ENCODE measurements at regions not wholly inside any gene's neighbourhood (a gene's known extent, or its start where the extent isn't known, plus 50 kb on each side); places are given as distances from the start of the nearest gene placed in this dataset.
"Not testable (repeated sequence)": the region's sequence is repeated elsewhere in the genome, so short reads cannot be mapped to it uniquely, and the experiment has no call there.

DNA sequence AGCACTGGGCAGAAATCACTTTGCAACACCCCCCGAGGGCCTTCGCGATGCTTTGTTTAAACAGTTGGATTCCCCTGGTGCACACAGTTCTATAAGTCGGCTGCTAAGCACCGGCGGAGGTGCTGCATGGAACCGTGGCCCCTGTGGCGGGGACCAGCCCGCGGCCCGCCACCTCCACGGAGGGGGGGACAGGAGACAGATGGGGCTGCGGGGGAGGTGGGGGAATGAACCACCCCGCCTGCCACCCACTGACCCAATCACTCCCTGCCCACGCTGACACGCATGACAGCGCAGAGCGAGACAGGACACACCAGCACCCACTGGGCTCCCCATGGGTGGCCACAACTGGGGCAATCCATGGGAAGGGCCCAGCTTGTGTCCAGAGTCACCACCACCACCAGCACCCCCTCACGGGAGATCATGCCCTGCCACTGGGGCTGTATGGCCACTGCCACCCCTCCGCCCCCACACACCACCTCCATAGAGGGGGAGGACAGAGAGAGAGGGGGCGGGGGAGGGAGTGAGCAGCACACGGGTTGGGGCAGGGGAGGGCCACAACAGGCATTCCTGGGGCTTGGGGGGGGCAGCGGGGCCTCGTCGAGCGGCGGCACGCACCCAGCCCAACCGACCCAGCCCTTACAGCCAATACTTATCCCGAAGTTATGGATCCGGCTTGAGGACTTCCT, 118.3 kb upstream of the ANKRD30BL start:
- H3F3A ChIP-seq (ENCODE audit: insufficient read depth) = no peaks in the 10 kb centered on the region
- H3K9me3 ChIP-seq (ENCODE audit: low read depth) = no peaks in the 10 kb centered on the region
- H4K20me1 ChIP-seq (ENCODE audit: insufficient read depth) = no peaks in the 10 kb centered on the region
- H3K4me3 ChIP-seq = no peak overlapping the region
- no peaks in the 10 kb centered on the region for H3K79me2 ChIP-seq (ENCODE audit: insufficient read depth)
- no peak overlapping the region for H3K27ac ChIP-seq
- H3K9me2 ChIP-seq (ENCODE audit: insufficient read depth) = no peaks in the 10 kb centered on the region
- no peak overlapping the region for H2AFZ ChIP-seq
- in situ Hi-C loops (cut with MboI) = no loop called here
- 73 to 77% methylated on average over 19 to 31 of the region's 31 CpGs for WGBS, 2 experiments (ENCODE audit: low coverage in 1 of 2, low lambda C conversion rate in 2 of 2, missing lambda C conversion rate in 2 of 2)
- no peaks in the 10 kb centered on the region for H3K36me3 ChIP-seq (ENCODE audit: low read depth)
- H3K27me3 ChIP-seq (replicated peaks; ENCODE audit: insufficient read depth) = no peaks in the 10 kb centered on the region
- no peaks in the 10 kb centered on the region for H3K4me1 ChIP-seq (ENCODE audit: insufficient read depth)
- TF ChIP-seq EZH2phosphoT487 (IDR thresholded peaks at IDR 0.05; ENCODE audit: insufficient read depth, low read depth) (no peak), EZH2 (IDR thresholded peaks at IDR 0.05; ENCODE audit: insufficient read depth, poor library complexity, severe bottlenecking) (no peak)
- no peak overlapping the region for H3K9ac ChIP-seq
- no peak overlapping the region for H3K4me2 ChIP-seq (ENCODE audit: unreplicated experiment)
- DNase-seq = no peak

DNA sequence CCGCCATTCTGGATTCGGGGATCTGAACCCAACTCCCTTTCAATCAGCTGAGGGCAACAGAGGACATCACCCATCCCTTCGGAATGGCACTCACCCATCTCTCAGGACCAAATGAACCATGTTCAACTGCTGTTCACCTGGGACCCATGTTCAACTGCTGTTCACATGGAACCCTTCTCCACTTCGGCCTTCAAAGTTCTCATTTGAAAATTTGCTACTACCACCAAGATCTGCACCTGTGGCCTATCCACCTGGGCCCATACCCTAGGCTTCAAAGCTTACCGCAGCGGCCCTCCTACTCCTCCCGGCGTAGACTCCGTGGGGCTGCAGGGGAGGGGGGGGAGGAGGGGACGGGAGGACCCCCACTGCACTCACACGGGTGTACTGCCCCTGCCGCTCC, 119.2 kb upstream of the ANKRD30BL start:
- Histone ChIP-seq H3K9me3 (ENCODE audit: low read depth) (no peaks in the 10 kb centered on the region), H3F3A (ENCODE audit: insufficient read depth) (no peaks in the 10 kb centered on the region), H4K20me1 (ENCODE audit: insufficient read depth) (no peaks in the 10 kb centered on the region), H3K27me3 (replicated peaks; ENCODE audit: insufficient read depth) (no peaks in the 10 kb centered on the region), H3K4me3 (no peak overlapping the region), H3K79me2 (ENCODE audit: insufficient read depth) (no peaks in the 10 kb centered on the region), H3K27ac (no peak overlapping the region), H3K4me2 (ENCODE audit: unreplicated experiment) (no peak overlapping the region), H3K9me2 (ENCODE audit: insufficient read depth) (no peaks in the 10 kb centered on the region), H2AFZ (no peak overlapping the region), H3K9ac (no peak overlapping the region), H3K4me1 (ENCODE audit: insufficient read depth) (no peaks in the 10 kb centered on the region), H3K36me3 (ENCODE audit: low read depth) (no peaks in the 10 kb centered on the region)
- no peak for DNase-seq
- in situ Hi-C loops (cut with MboI) = no loop called here
- TF ChIP-seq EZH2 (IDR thresholded peaks at IDR 0.05; ENCODE audit: insufficient read depth, poor library complexity, severe bottlenecking) (no peak), EZH2phosphoT487 (IDR thresholded peaks at IDR 0.05; ENCODE audit: insufficient read depth, low read depth) (no peak)
- WGBS, 2 experiments (ENCODE audit: low coverage in 1 of 2, low lambda C conversion rate in 2 of 2, missing lambda C conversion rate in 2 of 2) = 73 to 74% methylated on average over 11 to 12 of the region's 12 CpGs

DNA sequence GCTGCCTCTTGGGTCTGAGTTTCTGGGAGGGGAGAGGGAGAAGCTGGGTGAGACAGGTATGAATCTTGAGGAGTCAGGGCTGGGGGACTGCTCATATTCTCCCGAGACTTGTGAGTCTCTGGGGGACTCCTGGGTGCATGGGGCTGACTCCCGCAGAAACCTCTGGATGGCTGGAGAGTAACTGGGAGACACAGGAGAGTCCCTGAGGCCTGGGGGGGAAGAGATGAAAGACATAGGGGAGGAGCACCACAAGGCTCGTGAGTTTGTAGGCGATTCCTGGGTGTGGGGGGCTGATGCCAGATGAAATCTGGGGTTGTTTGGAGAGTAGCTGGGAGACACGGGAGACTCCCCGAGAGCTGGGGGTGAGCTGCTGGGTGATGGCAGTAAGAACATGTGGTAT, 120.4 kb upstream of the ANKRD30BL start:
- H2AFZ ChIP-seq; H3K4me2 ChIP-seq (ENCODE audit: unreplicated experiment); H3K36me3 ChIP-seq (ENCODE audit: low read depth); H3K27me3 ChIP-seq (replicated peaks; ENCODE audit: insufficient read depth); H3K9me2 ChIP-seq (ENCODE audit: insufficient read depth); in situ Hi-C loops (cut with MboI); H3K4me1 ChIP-seq (ENCODE audit: insufficient read depth); H3K9me3 ChIP-seq (ENCODE audit: low read depth); DNase-seq; H4K20me1 ChIP-seq (ENCODE audit: insufficient read depth); H3K4me3 ChIP-seq; H3K27ac ChIP-seq; H3K79me2 ChIP-seq (ENCODE audit: insufficient read depth); H3F3A ChIP-seq (ENCODE audit: insufficient read depth); H3K9ac ChIP-seq: not testable (repeated sequence)
- 30 to 41% methylated on average over 6 of the region's 6 CpGs for WGBS, 2 experiments (ENCODE audit: low coverage in 1 of 2, low lambda C conversion rate in 2 of 2, missing lambda C conversion rate in 2 of 2)

DNA sequence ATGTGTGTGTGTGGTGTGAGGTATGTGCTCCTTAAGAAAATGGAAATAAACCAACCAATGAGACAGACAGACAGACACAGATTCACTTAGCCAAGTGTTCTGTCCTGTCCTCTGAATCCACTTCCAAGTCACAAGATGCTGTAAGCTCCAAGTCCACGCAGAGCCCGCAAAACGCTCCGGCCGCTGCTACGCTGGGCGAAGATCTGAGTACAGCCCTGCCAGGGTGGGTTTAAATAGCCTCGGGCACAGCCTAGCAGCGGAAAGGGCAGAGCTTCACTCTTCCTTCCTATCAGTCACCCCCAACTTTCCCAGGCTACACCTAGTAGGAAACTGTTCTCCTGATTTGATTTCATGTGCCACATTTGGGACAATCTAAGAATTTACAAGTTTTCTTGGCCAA, 121.2 kb upstream of the ANKRD30BL start:
- Histone ChIP-seq H3K4me1 (ENCODE audit: insufficient read depth) (no peaks in the 10 kb centered on the region), H3K4me2 (ENCODE audit: unreplicated experiment) (no peak overlapping the region), H2AFZ (no peak overlapping the region), H3K27me3 (replicated peaks; ENCODE audit: insufficient read depth) (no peaks in the 10 kb centered on the region), H3K9ac (no peak overlapping the region), H3K9me2 (ENCODE audit: insufficient read depth) (no peaks in the 10 kb centered on the region), H3K27ac (no peak overlapping the region), H4K20me1 (ENCODE audit: insufficient read depth) (no peaks in the 10 kb centered on the region), H3K36me3 (ENCODE audit: low read depth) (no peaks in the 10 kb centered on the region), H3K9me3 (ENCODE audit: low read depth) (no peaks in the 10 kb centered on the region), H3K79me2 (ENCODE audit: insufficient read depth) (no peaks in the 10 kb centered on the region), H3K4me3 (no peak overlapping the region), H3F3A (ENCODE audit: insufficient read depth) (no peaks in the 10 kb centered on the region)
- DNase-seq = no peak
- in situ Hi-C loops (cut with MboI) = no loop called here
- 52 to 54% methylated on average over 9 of the region's 9 CpGs for WGBS, 2 experiments (ENCODE audit: low coverage in 1 of 2, low lambda C conversion rate in 2 of 2, missing lambda C conversion rate in 2 of 2)
- TF ChIP-seq EZH2phosphoT487 (IDR thresholded peaks at IDR 0.05; ENCODE audit: insufficient read depth, low read depth) (no peak), EZH2 (IDR thresholded peaks at IDR 0.05; ENCODE audit: insufficient read depth, poor library complexity, severe bottlenecking) (no peak)

DNA sequence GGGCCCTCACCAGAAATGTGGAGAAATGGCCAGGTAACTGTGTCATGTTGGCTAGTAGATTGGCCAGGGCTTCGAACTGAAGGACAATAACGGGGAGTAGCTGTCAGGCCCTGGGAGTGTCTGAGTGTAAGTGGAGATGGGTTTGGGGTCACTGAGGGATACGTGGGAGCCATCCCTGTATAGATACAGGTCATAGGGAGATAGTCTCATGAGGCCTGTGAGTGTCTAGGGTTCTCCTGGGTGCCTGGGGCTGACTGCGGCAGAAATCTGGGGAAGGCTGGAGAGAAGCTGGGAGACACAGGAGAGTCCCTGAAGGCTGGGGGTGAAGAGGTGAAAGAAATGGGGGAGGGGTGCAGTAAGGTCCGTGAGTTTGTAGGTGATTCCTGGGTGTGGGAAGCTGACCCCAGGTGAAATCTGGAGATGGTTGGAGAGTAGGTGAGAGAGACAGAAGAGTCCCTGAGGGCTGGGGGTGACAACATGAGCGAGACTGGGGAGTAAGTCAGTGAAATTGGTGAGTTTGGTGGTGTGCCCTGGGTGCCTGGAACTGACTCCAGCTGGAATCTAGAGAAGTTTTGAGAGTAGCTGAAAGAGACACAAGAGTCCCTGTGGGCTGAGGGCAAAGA, 124.6 kb upstream of the ANKRD30BL start:
- 33 to 34% methylated on average over 6 of the region's 6 CpGs for WGBS, 2 experiments (ENCODE audit: low coverage in 1 of 2, low lambda C conversion rate in 2 of 2, missing lambda C conversion rate in 2 of 2)
- H3K27me3 ChIP-seq (replicated peaks; ENCODE audit: insufficient read depth); in situ Hi-C loops (cut with MboI); DNase-seq; H3K9ac ChIP-seq; H2AFZ ChIP-seq; H3F3A ChIP-seq (ENCODE audit: insufficient read depth); H3K27ac ChIP-seq; H3K79me2 ChIP-seq (ENCODE audit: insufficient read depth); H3K9me2 ChIP-seq (ENCODE audit: insufficient read depth); H3K36me3 ChIP-seq (ENCODE audit: low read depth); H3K4me2 ChIP-seq (ENCODE audit: unreplicated experiment); H3K9me3 ChIP-seq (ENCODE audit: low read depth); H3K4me1 ChIP-seq (ENCODE audit: insufficient read depth); H3K4me3 ChIP-seq; H4K20me1 ChIP-seq (ENCODE audit: insufficient read depth): not testable (repeated sequence)

DNA sequence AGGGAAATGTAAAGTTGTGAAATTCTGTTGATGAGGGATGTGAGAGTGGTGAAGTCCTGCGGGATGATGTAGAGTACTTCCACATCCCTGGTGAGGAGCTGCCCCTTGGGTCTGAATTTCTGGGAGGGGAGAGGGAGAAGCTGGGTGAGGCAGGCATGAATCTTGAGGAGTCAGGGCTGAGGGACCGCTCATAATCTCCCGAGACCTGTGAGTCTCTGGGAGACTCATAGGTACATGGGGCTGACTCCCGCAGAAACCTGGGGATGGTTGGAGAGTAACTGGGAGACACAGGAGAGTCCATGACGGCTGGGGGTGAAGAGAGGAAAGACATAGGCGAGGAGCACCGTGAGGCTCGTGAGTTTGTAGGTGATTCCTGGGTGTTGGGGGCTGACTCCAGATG, 126.2 kb upstream of the ANKRD30BL start:
- H3K79me2 ChIP-seq (ENCODE audit: insufficient read depth); H3K9ac ChIP-seq; in situ Hi-C loops (cut with MboI); H2AFZ ChIP-seq; H3K4me1 ChIP-seq (ENCODE audit: insufficient read depth); H3K9me2 ChIP-seq (ENCODE audit: insufficient read depth); H3F3A ChIP-seq (ENCODE audit: insufficient read depth); H3K9me3 ChIP-seq (ENCODE audit: low read depth); H3K27me3 ChIP-seq (replicated peaks; ENCODE audit: insufficient read depth); H3K27ac ChIP-seq; H3K4me3 ChIP-seq; H4K20me1 ChIP-seq (ENCODE audit: insufficient read depth); H3K4me2 ChIP-seq (ENCODE audit: unreplicated experiment); H3K36me3 ChIP-seq (ENCODE audit: low read depth); DNase-seq: not testable (repeated sequence)
- WGBS, 2 experiments (ENCODE audit: low coverage in 1 of 2, low lambda C conversion rate in 2 of 2, missing lambda C conversion rate in 2 of 2) = 40 to 49% methylated on average over 8 of the region's 8 CpGs

DNA sequence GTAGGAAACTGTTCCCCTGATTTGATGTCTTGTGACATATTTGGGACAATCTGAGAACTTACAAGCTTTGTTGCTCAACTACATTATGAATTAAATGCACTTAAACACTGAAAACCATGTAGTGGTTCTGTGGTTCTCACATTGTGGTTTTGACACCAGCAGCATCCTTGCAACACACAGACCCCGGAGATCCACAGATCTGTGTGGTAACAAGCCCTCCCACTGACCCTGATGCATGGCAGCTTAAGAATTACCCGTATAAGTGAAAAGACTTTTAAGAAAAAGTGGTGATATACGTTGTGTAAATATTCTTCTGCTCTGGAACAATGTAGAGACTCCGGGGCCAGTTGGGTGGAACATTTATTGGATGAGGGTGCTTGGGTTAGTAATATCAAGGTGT, 127.4 kb upstream of the ANKRD30BL start:
- WGBS, 2 experiments (ENCODE audit: low coverage in 1 of 2, low lambda C conversion rate in 2 of 2, missing lambda C conversion rate in 2 of 2) = 34 to 36% methylated on average over 4 of the region's 4 CpGs
- H3K4me1 ChIP-seq (ENCODE audit: insufficient read depth); H3K9ac ChIP-seq; H3K4me3 ChIP-seq; H4K20me1 ChIP-seq (ENCODE audit: insufficient read depth); H3K9me2 ChIP-seq (ENCODE audit: insufficient read depth); DNase-seq; H3K79me2 ChIP-seq (ENCODE audit: insufficient read depth); H3K36me3 ChIP-seq (ENCODE audit: low read depth); H3F3A ChIP-seq (ENCODE audit: insufficient read depth); H2AFZ ChIP-seq; H3K27ac ChIP-seq; H3K9me3 ChIP-seq (ENCODE audit: low read depth); in situ Hi-C loops (cut with MboI); H3K4me2 ChIP-seq (ENCODE audit: unreplicated experiment); H3K27me3 ChIP-seq (replicated peaks; ENCODE audit: insufficient read depth): not testable (repeated sequence)

Measured in GM23248 (cell line).